Suprapubic skin (tissue), 4 donors: ENCODE measurements at regions not wholly inside any gene's neighbourhood (a gene's known extent, or its start where the extent isn't known, plus 50 kb on each side); places are given as distances from the start of the nearest gene placed in this dataset.

Experiments
- DNase-seq, 2 donors: peaks; one replicate each; pipeline ENCODE4 v3.0.0-alpha.2; 2019; ENCODE audit warnings: low spot score in 2 of 2
- H3K27ac ChIP-seq: fragments of 200-600 bp; sonication (generic); one replicate; pipeline ENCODE4 v1.5.1; 2019
- H3K27me3 ChIP-seq: fragments of 200-600 bp; sonication (generic); one replicate; pipeline ENCODE4 v1.5.1; 2019
- H3K36me3 ChIP-seq: fragments of 200-600 bp; sonication (generic); one replicate; pipeline ENCODE4 v1.5.1; 2019
- H3K4me1 ChIP-seq: fragments of 200-600 bp; sonication (generic); one replicate; pipeline ENCODE4 v1.5.1; 2019
- H3K4me3 ChIP-seq: fragments of 200-600 bp; sonication (generic); one replicate; pipeline ENCODE4 v1.5.1; 2019; ENCODE audit warnings: mild to moderate bottlenecking
- H3K9me3 ChIP-seq: fragments of 200-600 bp; sonication (generic); one replicate; pipeline ENCODE4 v1.5.1; 2019
- CTCF ChIP-seq, 2 donors: fragments of 200-600 bp in 1 of 2; fragments of 450-650 bp in 1 of 2; sonication (generic) in 1 of 2; IDR thresholded peaks; one replicate each; pipeline ENCODE4 v1.5.1; 2016 to 2019; ENCODE audit warnings: antibody characterized with exemption in 2 of 2, mild to moderate bottlenecking in 1 of 2, moderate library complexity in 1 of 2
- EP300 ChIP-seq: sonication (generic); formaldehyde crosslinking; IDR thresholded peaks from one replicate; pipeline ENCODE4 v1.6.1; 2017; ENCODE audit warnings: antibody characterized with exemption
- POLR2A ChIP-seq, 2 donors: fragments of 450-650 bp; IDR thresholded peaks; one replicate each; pipeline ENCODE4 v1.6.1; 2017; ENCODE audit warnings: antibody characterized with exemption in 2 of 2, mild to moderate bottlenecking in 2 of 2, moderate library complexity in 2 of 2
- POLR2AphosphoS5 ChIP-seq, 3 donors: sonication (generic); formaldehyde crosslinking; IDR thresholded peaks; one replicate each; pipeline ENCODE4 v1.6.1; 2017; ENCODE audit warnings: antibody characterized with exemption in 3 of 3
- WGBS: methylation state at CpG from one replicate; pipeline ENCODE4 v1.1.5; 2018; 5-methylcytosine and 5-hydroxymethylcytosine counted together

GRCh38 chr2:120885321-120885720 is 149.7 kb downstream of the GLI2 start:
- peaks cover 16% of the 10 kb centered on the region for H3K4me1 ChIP-seq
- H3K27me3 ChIP-seq, result no peaks in the 10 kb centered on the region
- no peak overlapping the region for H3K27ac ChIP-seq
- no peak for TF ChIP-seq POLR2AphosphoS5 (IDR thresholded peaks at IDR 0.05)
- TF ChIP-seq EP300, result no peak
- TF ChIP-seq CTCF (IDR thresholded peaks at IDR 0.05), result no peak
- TF ChIP-seq POLR2A (IDR thresholded peaks at IDR 0.05), result no peak
- DNase-seq, result no peak
- no peaks in the 10 kb centered on the region for H3K36me3 ChIP-seq
- H3K4me3 ChIP-seq, result no peak overlapping the region
- WGBS, result 74% methylated on average over 3 of the region's 11 CpGs
- no peaks in the 10 kb centered on the region for H3K9me3 ChIP-seq

DNA sequence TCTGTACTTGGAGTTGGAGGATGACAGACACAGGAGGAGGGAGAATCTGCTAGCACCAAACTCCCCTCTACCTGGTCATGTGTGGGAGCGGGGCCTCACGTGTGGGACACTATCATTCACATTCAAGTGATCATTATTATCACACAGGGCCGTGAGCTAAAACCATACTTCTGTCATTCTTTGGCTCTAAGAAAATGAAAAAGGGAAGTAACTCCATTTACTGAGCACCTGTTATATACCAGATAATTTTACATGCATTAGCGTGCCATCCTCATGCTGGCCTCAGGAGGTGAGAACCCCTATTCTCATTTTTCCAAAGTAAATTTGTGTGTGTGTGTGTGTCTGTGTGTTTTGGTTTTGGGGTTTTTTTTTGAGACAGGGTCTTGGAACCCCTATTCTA is 150.1 kb downstream of the GLI2 start:
- H3K4me1 ChIP-seq, result peaks cover 16% of the 10 kb centered on the region
- no peaks in the 10 kb centered on the region for H3K27me3 ChIP-seq
- no peaks in the 10 kb centered on the region for H3K9me3 ChIP-seq
- no peak overlapping the region for H3K4me3 ChIP-seq
- no peak overlapping the region for H3K27ac ChIP-seq
- H3K36me3 ChIP-seq, result no peaks in the 10 kb centered on the region
- TF ChIP-seq CTCF (IDR thresholded peaks at IDR 0.05) (no peak), POLR2A (IDR thresholded peaks at IDR 0.05) (no peak), EP300 (no peak), POLR2AphosphoS5 (IDR thresholded peaks at IDR 0.05) (no peak)
- WGBS, result 87% methylated on average over 4 of the region's 4 CpGs
- no peak for DNase-seq

DNA sequence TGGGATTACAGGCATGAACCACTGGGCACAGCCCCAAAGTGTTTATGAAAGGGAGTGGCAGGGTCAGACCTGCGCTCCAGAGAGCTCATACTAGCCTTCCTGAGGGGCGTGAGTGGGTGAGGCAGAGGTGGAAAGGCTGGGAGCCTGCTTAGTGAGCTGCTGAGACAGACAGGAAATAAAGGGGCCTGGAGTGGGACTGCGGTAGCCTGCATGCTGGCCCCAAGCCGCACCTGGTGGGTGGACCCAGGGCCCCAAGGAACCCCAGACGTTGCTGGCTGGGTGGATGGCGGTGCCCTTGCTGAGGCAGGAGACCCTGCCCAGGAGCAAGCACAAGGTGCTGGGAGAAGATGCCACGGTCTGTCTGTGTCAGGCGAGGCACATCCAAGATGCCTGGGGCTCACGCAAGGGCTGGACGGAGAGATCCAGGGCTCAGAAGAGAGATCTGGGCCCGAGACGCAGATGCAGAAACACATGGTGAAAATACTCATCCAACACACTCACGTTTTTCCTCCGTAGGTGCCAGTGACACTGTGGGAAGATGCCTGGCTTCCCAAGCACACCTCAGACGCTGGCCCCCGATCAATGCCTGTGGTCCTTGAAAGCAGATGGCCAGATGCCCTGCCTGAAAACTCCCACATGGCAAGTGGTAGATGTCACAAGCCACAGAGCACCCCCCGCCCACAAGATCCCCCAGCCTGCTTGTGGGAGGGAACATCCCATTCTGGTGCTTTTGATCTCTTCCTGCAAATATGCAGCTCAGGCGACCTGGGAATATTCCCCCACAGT is 151.1 kb downstream of the GLI2 start:
- 70% methylated on average over 12 of the region's 18 CpGs for WGBS
- no peak for DNase-seq

DNA sequence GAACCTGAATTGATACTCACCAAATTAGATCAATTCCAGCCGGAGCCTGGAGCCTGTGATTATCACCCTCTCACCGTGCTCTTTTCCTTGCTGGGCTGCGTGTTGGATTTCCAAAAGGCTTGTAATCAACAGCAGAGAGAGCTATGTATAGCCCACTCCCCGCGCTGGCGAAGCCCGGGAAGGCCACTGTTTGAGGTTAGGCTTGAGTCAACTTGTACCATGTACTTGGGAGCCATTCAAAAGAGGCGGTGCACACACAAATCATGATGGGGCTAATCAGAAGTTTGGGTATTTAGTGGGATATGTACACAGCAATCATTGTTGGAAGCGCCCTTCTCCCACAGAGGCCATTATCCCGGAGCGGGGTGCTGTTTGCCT is 151.6 kb downstream of the GLI2 start:
- no peak for DNase-seq
- H3K36me3 ChIP-seq, result no peaks in the 10 kb centered on the region
- H3K4me3 ChIP-seq, result no peak overlapping the region
- TF ChIP-seq CTCF (IDR thresholded peaks at IDR 0.05) (no peak), EP300 (no peak), POLR2AphosphoS5 (IDR thresholded peaks at IDR 0.05) (no peak), POLR2A (IDR thresholded peaks at IDR 0.05) (no peak)
- WGBS, result 73% methylated on average over 10 of the region's 11 CpGs
- H3K27ac ChIP-seq, result no peak overlapping the region
- H3K4me1 ChIP-seq, result peaks cover 10% of the 10 kb centered on the region
- H3K9me3 ChIP-seq, result no peaks in the 10 kb centered on the region
- H3K27me3 ChIP-seq, result no peaks in the 10 kb centered on the region

More for the DNA sequence above, 151.1 kb downstream of the GLI2 start:
- no peak overlapping the region for H3K27ac ChIP-seq
- H3K9me3 ChIP-seq, result no peaks in the 10 kb centered on the region
- no peak overlapping the region for H3K4me3 ChIP-seq
- no peaks in the 10 kb centered on the region for H3K27me3 ChIP-seq
- TF ChIP-seq POLR2A (IDR thresholded peaks at IDR 0.05) (no peak), CTCF (IDR thresholded peaks at IDR 0.05) (no peak), POLR2AphosphoS5 (IDR thresholded peaks at IDR 0.05) (no peak), EP300 (no peak)
- H3K4me1 ChIP-seq, result peaks cover 16% of the 10 kb centered on the region
- no peaks in the 10 kb centered on the region for H3K36me3 ChIP-seq

DNA sequence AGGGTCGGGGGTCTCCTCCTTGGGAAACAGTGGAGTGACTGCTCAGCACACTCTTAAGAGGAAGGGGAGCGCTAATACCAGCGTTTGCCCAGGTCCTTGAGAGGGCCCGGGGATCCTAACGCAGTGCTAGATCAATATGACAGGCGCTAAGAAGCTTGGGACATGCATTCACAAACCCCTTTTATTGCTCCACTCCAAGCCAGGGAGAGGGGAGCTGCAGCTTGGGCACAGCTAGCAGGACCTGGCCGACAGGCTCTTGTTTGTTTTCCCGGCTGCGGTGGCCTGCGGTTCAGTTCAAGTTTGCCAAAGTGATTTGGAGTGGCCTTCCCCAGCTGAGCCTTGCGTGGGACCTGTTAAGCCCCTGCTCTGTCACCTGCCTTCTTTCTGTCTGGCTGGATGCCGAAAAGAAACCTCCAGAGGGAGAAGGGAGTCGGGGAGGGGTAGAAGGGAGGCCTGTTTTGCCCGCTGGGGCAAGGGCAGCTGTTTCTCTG is 152.1 kb downstream of the GLI2 start:
- H3K4me3 ChIP-seq, result no peak overlapping the region
- H3K27ac ChIP-seq, result no peak overlapping the region
- H3K4me1 ChIP-seq, result peaks cover 8% of the 10 kb centered on the region
- no peaks in the 10 kb centered on the region for H3K27me3 ChIP-seq
- H3K9me3 ChIP-seq, result no peaks in the 10 kb centered on the region
- DNase-seq, result no peak
- 95% methylated on average over 8 of the region's 14 CpGs for WGBS
- TF ChIP-seq POLR2A (IDR thresholded peaks at IDR 0.05) (no peak), POLR2AphosphoS5 (IDR thresholded peaks at IDR 0.05) (no peak), CTCF (IDR thresholded peaks at IDR 0.05) (no peak), EP300 (no peak)
- no peaks in the 10 kb centered on the region for H3K36me3 ChIP-seq
